Lung (tissue), 11 donors: ENCODE measurements at regions not wholly inside any gene's neighbourhood (a gene's known extent, or its start where the extent isn't known, plus 50 kb on each side); places are given as distances from the start of the nearest gene placed in this dataset.

ENCODE experiments used
- ATAC-seq: fragments of 200-7000 bp; cut with Tn5 transposase; one replicate; pipeline ENCODE4 v1.9.1; 2020; ENCODE audit warnings: moderate number of reproducible peaks; ENCODE audit not compliant: insufficient read depth, low FRiP score
- DNase-seq, 3 donors: peaks; one replicate each; pipeline ENCODE4 v3.0.0-alpha.2; 2013 to 2017
- H3K27ac ChIP-seq, 2 donors: one replicate each; pipeline ENCODE4 v1.5.1; 2013; ENCODE audit warnings: mild to moderate bottlenecking in 2 of 2, moderate library complexity in 2 of 2, control low read depth in 1 of 2, inconsistent platforms in 1 of 2, low read depth in 1 of 2, low read length in 1 of 2
- H3K27me3 ChIP-seq, 3 donors: one replicate each; pipeline ENCODE4 v1.5.1; 2013; ENCODE audit warnings: low read length in 2 of 3; ENCODE audit not compliant: control insufficient read depth in 3 of 3, insufficient read depth in 3 of 3
- H3K36me3 ChIP-seq, 4 donors: one replicate each; pipeline ENCODE4 v1.5.1; 2013; ENCODE audit warnings: low read length in 4 of 4, mild to moderate bottlenecking in 1 of 4, moderate library complexity in 1 of 4; ENCODE audit not compliant: control insufficient read depth in 4 of 4, insufficient read depth in 4 of 4
- H3K4me1 ChIP-seq, 5 donors: one replicate each; pipeline ENCODE4 v1.5.1; 2013; ENCODE audit warnings: low read length in 5 of 5, mild to moderate bottlenecking in 2 of 5, moderate library complexity in 1 of 5; ENCODE audit not compliant: control insufficient read depth in 5 of 5, insufficient read depth in 5 of 5
- H3K4me3 ChIP-seq: one replicate; pipeline ENCODE4 v1.5.1; 2013; ENCODE audit warnings: mild to moderate bottlenecking, control low read depth, moderate library complexity
- H3K9ac ChIP-seq, 2 donors: one replicate each; pipeline ENCODE4 v1.5.1; 2013; ENCODE audit warnings: low read length in 2 of 2, control low read depth in 1 of 2; ENCODE audit not compliant: insufficient read depth in 1 of 2
- H3K9me3 ChIP-seq, 4 donors: one replicate each; pipeline ENCODE4 v1.5.1; 2013; ENCODE audit warnings: low read length in 3 of 4, mild to moderate bottlenecking in 1 of 4, moderate library complexity in 1 of 4; ENCODE audit not compliant: control insufficient read depth in 4 of 4, insufficient read depth in 3 of 4
- CTCF ChIP-seq: IDR thresholded peaks from 2 replicates; pipeline ENCODE4 v1.5.1; 2012; ENCODE audit warnings: mild to moderate bottlenecking; ENCODE audit errors: control extremely low read depth, extremely low read depth
- WGBS, 2 donors: extraction: QIAGEN DNeasy Blood & Tissue Kit; methylation state at CpG; one replicate each; pipeline ENCODE4 v1.1.7; 2013; 5-methylcytosine and 5-hydroxymethylcytosine counted together
- donor health status: control.
- donor health status: control.
- donor health status: Bipolar disorder and iron deficiency.
- donor health status: healthy.
- donor health status: DM: yes; HTN: yes; CAD: no.

- no peak overlapping the region for H3K27ac ChIP-seq
- no peaks in the 10 kb centered on the region for H3K9me3 ChIP-seq
- no peak overlapping the region for H3K4me3 ChIP-seq
- ATAC-seq (no peak), DNase-seq (no peak)
- no peak overlapping the region for H3K9ac ChIP-seq
- no peaks in the 10 kb centered on the region for H3K27me3 ChIP-seq
- peaks cover 0 to 12% (median 3%) of the 10 kb centered on the region in 5 donors for H3K4me1 ChIP-seq
- 86 to 94% methylated on average over 10 of the region's 10 CpGs for WGBS, 2 donors
- H3K36me3 ChIP-seq, result no peaks in the 10 kb centered on the region
- TF ChIP-seq CTCF, result no peak
Observed at GRCh38 chr2:234845602-234846590, 105.9 kb upstream of the SH3BP4 start.

- no peak for TF ChIP-seq CTCF
- no peaks in the 10 kb centered on the region for H3K36me3 ChIP-seq
- 88 to 98% methylated on average over 5 of the region's 5 CpGs for WGBS, 2 donors
- no peaks in the 10 kb centered on the region for H3K9me3 ChIP-seq
- H3K27me3 ChIP-seq, result no peaks in the 10 kb centered on the region
- DNase-seq (no peak), ATAC-seq (no peak)
- H3K4me3 ChIP-seq, result no peak overlapping the region
- H3K9ac ChIP-seq, result no peak overlapping the region
- H3K27ac ChIP-seq, result no peak overlapping the region
- peaks cover 0 to 13% (median 0%) of the 10 kb centered on the region in 5 donors for H3K4me1 ChIP-seq
Observed at GRCh38 chr2:234843411-234843810, 108.4 kb upstream of the SH3BP4 start.

GRCh38 chr2:234842753-234843152 is 109.1 kb upstream of the SH3BP4 start:
- no peaks in the 10 kb centered on the region for H3K36me3 ChIP-seq
- ATAC-seq (no peak), DNase-seq (no peak)
- H3K9ac ChIP-seq, result no peak overlapping the region
- TF ChIP-seq CTCF, result no peak
- no peaks in the 10 kb centered on the region for H3K9me3 ChIP-seq
- peaks cover 0 to 11% (median 0%) of the 10 kb centered on the region in 5 donors for H3K4me1 ChIP-seq
- H3K27ac ChIP-seq, result no peak overlapping the region
- H3K27me3 ChIP-seq, result no peaks in the 10 kb centered on the region
- H3K4me3 ChIP-seq, result no peak overlapping the region
- 95 to 98% methylated on average over 6 of the region's 6 CpGs for WGBS, 2 donors
